Caco-2 (cell line): ENCODE measurements at regions not wholly inside any gene's neighbourhood (a gene's known extent, or its start where the extent isn't known, plus 50 kb on each side); places are given as distances from the start of the nearest gene placed in this dataset.

ENCODE experiments used
- BruUV-seq: library from RNA; stranded (reverse); fragments of 400-500 nt; replicated peaks from 2 replicates; lab custom pipeline; 2021; lab: Mats Ljungman, UMichigan
- CTCF ChIA-PET: fragments of 300-600 bp; sonication (Branson Sonifier 250); formaldehyde crosslinking; loops from one replicate; lab custom pipeline; 2022; ENCODE audit warnings: antibody characterized with exemption; lab: Charles Lee
- POLR2A ChIA-PET: fragments of 300-600 bp; sonication (Branson Sonifier 250); formaldehyde crosslinking; loops from one replicate; lab custom pipeline; 2022; ENCODE audit warnings: antibody characterized with exemption; lab: Charles Lee
- DNase-seq, 2 experiments: peaks; one replicate each; pipeline versions ENCODE4 v3.0.0 to v3.0.0-alpha.2; 2020 to 2022
- H3K27me3 ChIP-seq: replicated peaks from 2 replicates; pipeline ENCODE4 v1.6.0; 2011; ENCODE audit warnings: low read length; ENCODE audit not compliant: control insufficient read depth, insufficient read depth
- H3K36me3 ChIP-seq: 2 replicates; pipeline ENCODE4 v1.5.1; 2011; ENCODE audit warnings: low read length; ENCODE audit not compliant: control insufficient read depth, insufficient read depth
- H3K4me1 ChIP-seq: fragments of 250-450 bp; sonication (Bioruptor Pico); 2 replicates; pipeline ENCODE4 v1.5.1; 2020; ENCODE audit warnings: mild to moderate bottlenecking
- H3K4me3 ChIP-seq: 2 replicates; pipeline ENCODE4 v1.5.1; 2011; ENCODE audit warnings: low read depth, mild to moderate bottlenecking, control low read depth, low read length
- H3K9me3 ChIP-seq: fragments of 250-450 bp; sonication (Bioruptor Pico); 2 replicates; pipeline ENCODE4 v1.5.1; 2020; ENCODE audit warnings: mild to moderate bottlenecking, moderate library complexity
- H3K27ac Mint-ChIP-seq: one replicate; pipeline ENCODE4 v1.8.0; 2022; ENCODE audit warnings: mixed read lengths; ENCODE audit not compliant: unreplicated experiment
- H3K27me3 Mint-ChIP-seq: one replicate; pipeline ENCODE4 v1.8.0; 2022; ENCODE audit warnings: mixed read lengths; ENCODE audit not compliant: insufficient read depth, unreplicated experiment
- H3K36me3 Mint-ChIP-seq: one replicate; pipeline ENCODE4 v1.8.0; 2022; ENCODE audit warnings: mild to moderate bottlenecking, mixed read lengths; ENCODE audit not compliant: insufficient read depth, unreplicated experiment
- H3K4me1 Mint-ChIP-seq: one replicate; pipeline ENCODE4 v1.8.0; 2022; ENCODE audit warnings: low read depth, mixed read lengths; ENCODE audit not compliant: unreplicated experiment
- H3K4me3 Mint-ChIP-seq: one replicate; pipeline ENCODE4 v1.8.0; 2022; ENCODE audit warnings: mild to moderate bottlenecking, moderate library complexity, mixed read lengths; ENCODE audit not compliant: unreplicated experiment
- H3K9me3 Mint-ChIP-seq: one replicate; pipeline ENCODE4 v1.8.0; 2022; ENCODE audit warnings: mixed read lengths; ENCODE audit not compliant: unreplicated experiment
- intact Hi-C: fragments of 100-400 bp; cut with micrococcal nuclease; formaldehyde crosslinking; loops from one replicate; pipeline ENCODE4 v1.10.0; 2022; ENCODE audit not compliant: unreplicated experiment
- TF ChIP-seq, protein P1 (sequence below), 2 experiments: fragments of 200-600 bp in 1 of 2; IDR thresholded peaks; 1 replicate in 1 of 2; 2 replicates in 1 of 2; pipeline versions ENCODE4 v1.5.1 to v1.8.0; 2011 to 2022; ENCODE audit warnings: antibody characterized with exemption in 1 of 2, control low read depth in 1 of 2, inconsistent platforms in 1 of 2, low read depth in 1 of 2, low read length in 1 of 2, mild to moderate bottlenecking in 1 of 2, moderate library complexity in 1 of 2; ENCODE audit not compliant: insufficient read depth in 1 of 2, severe bottlenecking in 1 of 2, unreplicated experiment in 1 of 2

DNA sequence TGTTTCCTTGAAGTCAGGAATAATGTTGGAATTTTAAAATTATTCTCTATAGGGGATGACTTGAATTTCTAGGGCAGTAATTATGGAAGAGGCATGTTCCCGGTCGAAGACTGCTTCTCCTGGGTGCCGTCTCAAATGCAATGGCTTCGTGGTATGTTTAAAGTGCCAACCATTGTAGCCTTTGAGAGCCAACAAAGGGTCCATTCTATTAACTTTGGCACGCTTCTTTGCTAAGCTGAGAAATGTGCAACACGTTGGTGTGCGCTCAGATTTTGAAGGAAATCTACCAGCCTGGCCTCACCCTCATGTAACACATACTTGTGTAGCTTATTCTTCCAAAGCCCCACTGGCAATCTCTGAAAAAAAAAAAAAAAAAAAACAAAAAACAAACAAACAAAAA lies 221.2 kb upstream of the ANKH start:
- H3K4me3 Mint-ChIP-seq = no peak overlapping the region
- peaks cover 12% of the 10 kb centered on the region for H3K27me3 Mint-ChIP-seq
- Histone ChIP-seq H3K4me3 (no peak overlapping the region), H3K4me1 (no peaks in the 10 kb centered on the region), H3K36me3 (no peaks in the 10 kb centered on the region), H3K9me3 (no peaks in the 10 kb centered on the region), H3K27me3 (no peaks in the 10 kb centered on the region)
- no peak overlapping the region for H3K27ac Mint-ChIP-seq
- TF ChIP-seq, protein P1, sequence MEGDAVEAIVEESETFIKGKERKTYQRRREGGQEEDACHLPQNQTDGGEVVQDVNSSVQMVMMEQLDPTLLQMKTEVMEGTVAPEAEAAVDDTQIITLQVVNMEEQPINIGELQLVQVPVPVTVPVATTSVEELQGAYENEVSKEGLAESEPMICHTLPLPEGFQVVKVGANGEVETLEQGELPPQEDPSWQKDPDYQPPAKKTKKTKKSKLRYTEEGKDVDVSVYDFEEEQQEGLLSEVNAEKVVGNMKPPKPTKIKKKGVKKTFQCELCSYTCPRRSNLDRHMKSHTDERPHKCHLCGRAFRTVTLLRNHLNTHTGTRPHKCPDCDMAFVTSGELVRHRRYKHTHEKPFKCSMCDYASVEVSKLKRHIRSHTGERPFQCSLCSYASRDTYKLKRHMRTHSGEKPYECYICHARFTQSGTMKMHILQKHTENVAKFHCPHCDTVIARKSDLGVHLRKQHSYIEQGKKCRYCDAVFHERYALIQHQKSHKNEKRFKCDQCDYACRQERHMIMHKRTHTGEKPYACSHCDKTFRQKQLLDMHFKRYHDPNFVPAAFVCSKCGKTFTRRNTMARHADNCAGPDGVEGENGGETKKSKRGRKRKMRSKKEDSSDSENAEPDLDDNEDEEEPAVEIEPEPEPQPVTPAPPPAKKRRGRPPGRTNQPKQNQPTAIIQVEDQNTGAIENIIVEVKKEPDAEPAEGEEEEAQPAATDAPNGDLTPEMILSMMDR (IDR thresholded peaks at IDR 0.05; ENCODE audit: insufficient read depth in 1 of 2, low read depth in 1 of 2, low read length in 1 of 2, severe bottlenecking in 1 of 2, unreplicated experiment in 1 of 2) = no peak
- BruUV-seq = no TSS peak
- intact Hi-C loops = no loop called here
- H3K36me3 Mint-ChIP-seq = no peaks in the 10 kb centered on the region
- H3K9me3 Mint-ChIP-seq = peaks cover 7% of the 10 kb centered on the region
- DNase-seq = no peak
- ChIA-PET POLR2A (no interaction called here), CTCF (no interaction called here)
- no peaks in the 10 kb centered on the region for H3K4me1 Mint-ChIP-seq

DNA sequence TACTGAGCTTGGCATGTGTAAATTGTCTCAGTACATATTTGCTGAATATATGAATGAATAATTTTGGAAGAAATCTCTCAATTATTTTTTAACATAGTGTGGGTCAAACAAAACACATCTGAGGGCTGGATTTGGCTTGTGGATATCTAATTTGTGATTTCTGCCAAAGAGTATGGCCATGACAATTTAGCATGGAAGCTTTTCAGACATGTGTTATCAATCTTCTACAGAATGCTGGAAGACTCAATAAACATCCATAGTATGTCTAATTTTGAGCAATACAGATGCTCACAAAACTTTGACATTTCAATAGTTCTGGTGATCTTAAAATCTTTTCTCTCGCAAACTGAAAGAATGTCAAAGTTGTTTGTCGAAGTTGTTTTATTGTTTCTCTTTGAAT lies 214.1 kb upstream of the ANKH start:
- Mint-ChIP-seq H3K9me3 (no peaks in the 10 kb centered on the region), H3K4me3 (no peak overlapping the region), H3K4me1 (no peaks in the 10 kb centered on the region), H3K27me3 (peaks cover 4% of the 10 kb centered on the region), H3K27ac (no peak overlapping the region), H3K36me3 (no peaks in the 10 kb centered on the region)
- POLR2A ChIA-PET = no interaction called here
- DNase-seq = no peak
- H3K36me3 ChIP-seq = no peaks in the 10 kb centered on the region
- no peaks in the 10 kb centered on the region for H3K27me3 ChIP-seq
- no TSS peak for BruUV-seq
- H3K4me1 ChIP-seq = no peaks in the 10 kb centered on the region
- CTCF ChIA-PET = no interaction called here
- peaks cover 4% of the 10 kb centered on the region for H3K9me3 ChIP-seq
- intact Hi-C loops = no loop called here
- no peak overlapping the region for H3K4me3 ChIP-seq
- TF ChIP-seq, protein P1 (IDR thresholded peaks at IDR 0.05; ENCODE audit: insufficient read depth in 1 of 2, low read depth in 1 of 2, low read length in 1 of 2, severe bottlenecking in 1 of 2, unreplicated experiment in 1 of 2) = no peak

DNA sequence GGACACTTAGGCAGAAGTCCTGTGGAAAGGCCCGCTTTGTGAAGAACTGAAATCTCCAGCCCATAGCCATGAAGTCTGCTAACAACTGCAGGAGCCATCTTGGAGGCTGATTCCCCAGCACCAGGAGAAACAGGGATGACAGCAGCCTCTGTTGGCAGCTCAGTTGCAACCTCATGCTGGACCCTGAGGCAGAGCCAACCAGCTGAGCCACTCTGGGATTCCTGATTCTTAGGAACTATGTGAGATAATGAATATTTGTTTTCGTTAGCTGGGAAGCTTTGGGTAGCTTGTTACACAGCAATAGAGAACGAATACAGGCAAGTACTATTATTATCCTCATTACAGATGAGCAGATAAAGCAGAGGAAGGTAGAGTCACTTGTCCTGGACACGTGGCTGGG lies 210.5 kb upstream of the ANKH start:
- no peak overlapping the region for H3K4me3 ChIP-seq
- Mint-ChIP-seq H3K4me3 (no peak overlapping the region), H3K27me3 (peaks cover 8% of the 10 kb centered on the region), H3K4me1 (no peaks in the 10 kb centered on the region), H3K27ac (no peak overlapping the region), H3K9me3 (peaks cover 10% of the 10 kb centered on the region), H3K36me3 (no peaks in the 10 kb centered on the region)
- peaks cover 6% of the 10 kb centered on the region for H3K9me3 ChIP-seq
- CTCF ChIA-PET = no interaction called here
- no peaks in the 10 kb centered on the region for H3K36me3 ChIP-seq
- no TSS peak for BruUV-seq
- POLR2A ChIA-PET = no interaction called here
- H3K4me1 ChIP-seq = no peaks in the 10 kb centered on the region
- TF ChIP-seq, protein P1 (IDR thresholded peaks at IDR 0.05; ENCODE audit: insufficient read depth in 1 of 2, low read depth in 1 of 2, low read length in 1 of 2, severe bottlenecking in 1 of 2, unreplicated experiment in 1 of 2) = no peak
- intact Hi-C loops = no loop called here
- H3K27me3 ChIP-seq = no peaks in the 10 kb centered on the region
- no peak for DNase-seq
